ENCODE measurements at regions not wholly inside any gene's neighbourhood (a gene's known extent, or its start where the extent isn't known, plus 50 kb on each side); places are given as distances from the start of the nearest gene placed in this dataset.
A peak's percentile ranks its signal among the peaks of the same experiment; 100 is the strongest.

GRCh38 chr11:76607431-76607830 lies 63.1 kb downstream of the LRRC32 start:
- no peak for DNase-seq

GRCh38 chr11:76605338-76606074 lies 65.0 kb downstream of the LRRC32 start:
- DNase-seq = no peak

- no peak for DNase-seq
Observed at GRCh38 chr11:76604626-76605241, 65.8 kb downstream of the LRRC32 start.

GRCh38 chr11:76604081-76604625 lies 66.4 kb downstream of the LRRC32 start:
- peak; percentile 74 for DNase-seq

GRCh38 chr11:76603202-76603601 lies 67.3 kb downstream of the LRRC32 start:
- DNase-seq = no peak
